ENCODE measurements at regions not wholly inside any gene's neighbourhood (a gene's known extent, or its start where the extent isn't known, plus 50 kb on each side); places are given as distances from the start of the nearest gene placed in this dataset.

- DNase-seq (ENCODE audit: low read depth) = no peak
- H3K4me3 ChIP-seq (ENCODE audit: low read length) = no peak overlapping the region
- no peak for TF ChIP-seq CTCF (conservative IDR thresholded peaks at IDR 0.05; ENCODE audit: low read depth, low read length)
Measured at GRCh38 chr14:45381091-45381490, 128.1 kb upstream of the MIS18BP1 start.

GRCh38 chr14:45377166-45377565, 124.2 kb upstream of the MIS18BP1 start:
- DNase-seq (ENCODE audit: low read depth) = no peak

GRCh38 chr14:45373877-45374276, 120.9 kb upstream of the MIS18BP1 start:
- TF ChIP-seq CTCF (conservative IDR thresholded peaks at IDR 0.05; ENCODE audit: low read depth, low read length) = no peak
- no peak for DNase-seq (ENCODE audit: low read depth)
- no peak overlapping the region for H3K4me3 ChIP-seq (ENCODE audit: low read length)

More at GRCh38 chr14:45377166-45377565, 124.2 kb upstream of the MIS18BP1 start:
- no peak overlapping the region for H3K4me3 ChIP-seq (ENCODE audit: low read length)
- no peak for TF ChIP-seq CTCF (conservative IDR thresholded peaks at IDR 0.05; ENCODE audit: low read depth, low read length)

GRCh38 chr14:45364565-45365156, 111.7 kb upstream of the MIS18BP1 start:
- TF ChIP-seq CTCF (conservative IDR thresholded peaks at IDR 0.05; ENCODE audit: low read depth, low read length) = peak; percentile 4
- no peak for DNase-seq (ENCODE audit: low read depth)
- no peak overlapping the region for H3K4me3 ChIP-seq (ENCODE audit: low read length)

GRCh38 chr14:45362505-45362904, 109.5 kb upstream of the MIS18BP1 start:
- H3K4me3 ChIP-seq (ENCODE audit: low read length) = no peak overlapping the region
- TF ChIP-seq CTCF (conservative IDR thresholded peaks at IDR 0.05; ENCODE audit: low read depth, low read length) = no peak
- no peak for DNase-seq (ENCODE audit: low read depth)

- TF ChIP-seq CTCF (conservative IDR thresholded peaks at IDR 0.05; ENCODE audit: low read depth, low read length) = no peak
- no peak overlapping the region for H3K4me3 ChIP-seq (ENCODE audit: low read length)
- DNase-seq (ENCODE audit: low read depth) = no peak
Measured at GRCh38 chr14:45361727-45362126, 108.7 kb upstream of the MIS18BP1 start.

GRCh38 chr14:45359746-45360145, 106.7 kb upstream of the MIS18BP1 start:
- H3K4me3 ChIP-seq (ENCODE audit: low read length) = no peak overlapping the region
- DNase-seq (ENCODE audit: low read depth) = no peak
- no peak for TF ChIP-seq CTCF (conservative IDR thresholded peaks at IDR 0.05; ENCODE audit: low read depth, low read length)
